HG03571 (cell line): ENCODE measurements at regions not wholly inside any gene's neighbourhood (a gene's known extent, or its start where the extent isn't known, plus 50 kb on each side); places are given as distances from the start of the nearest gene placed in this dataset.

Experiments
- ATAC-seq: cut with Tn5 transposase; IDR thresholded peaks from one replicate; pipeline ENCODE4 v1.9.1; 2021; ENCODE audit not compliant: unreplicated experiment

GRCh38 chr6:169165561-169166300 lies 87.9 kb downstream of the THBS2 start:
- no peak for ATAC-seq

- no peak for ATAC-seq
Observed at GRCh38 chr6:169164986-169165385, 88.7 kb downstream of the THBS2 start.

- ATAC-seq: no peak
Observed at GRCh38 chr6:169164451-169164850, 89.2 kb downstream of the THBS2 start.

DNA sequence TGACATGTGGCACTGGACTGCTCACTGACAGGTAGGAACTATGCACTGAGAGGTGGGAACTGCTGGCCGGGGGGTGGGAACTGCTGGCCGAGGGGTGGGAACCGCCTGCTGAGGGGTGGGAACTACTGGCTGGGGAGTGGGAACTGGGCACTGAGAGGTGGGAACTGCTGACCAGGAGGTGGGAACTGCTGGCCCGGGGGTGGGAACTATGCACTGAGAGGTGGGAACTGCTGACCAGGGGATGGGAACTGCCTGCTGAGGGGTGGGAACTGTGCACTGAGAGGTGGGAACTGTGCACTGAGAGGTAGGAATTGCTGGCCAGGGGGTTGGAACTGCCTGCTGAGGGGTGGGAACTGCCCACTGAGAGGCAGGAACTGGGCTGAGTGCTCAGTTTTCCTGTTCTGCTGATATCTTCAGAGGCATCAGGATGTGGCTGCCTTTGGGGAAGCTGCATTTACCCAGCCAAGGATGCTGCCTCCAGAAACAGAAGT lies 90.2 kb downstream of the THBS2 start:
- ATAC-seq: no peak

DNA sequence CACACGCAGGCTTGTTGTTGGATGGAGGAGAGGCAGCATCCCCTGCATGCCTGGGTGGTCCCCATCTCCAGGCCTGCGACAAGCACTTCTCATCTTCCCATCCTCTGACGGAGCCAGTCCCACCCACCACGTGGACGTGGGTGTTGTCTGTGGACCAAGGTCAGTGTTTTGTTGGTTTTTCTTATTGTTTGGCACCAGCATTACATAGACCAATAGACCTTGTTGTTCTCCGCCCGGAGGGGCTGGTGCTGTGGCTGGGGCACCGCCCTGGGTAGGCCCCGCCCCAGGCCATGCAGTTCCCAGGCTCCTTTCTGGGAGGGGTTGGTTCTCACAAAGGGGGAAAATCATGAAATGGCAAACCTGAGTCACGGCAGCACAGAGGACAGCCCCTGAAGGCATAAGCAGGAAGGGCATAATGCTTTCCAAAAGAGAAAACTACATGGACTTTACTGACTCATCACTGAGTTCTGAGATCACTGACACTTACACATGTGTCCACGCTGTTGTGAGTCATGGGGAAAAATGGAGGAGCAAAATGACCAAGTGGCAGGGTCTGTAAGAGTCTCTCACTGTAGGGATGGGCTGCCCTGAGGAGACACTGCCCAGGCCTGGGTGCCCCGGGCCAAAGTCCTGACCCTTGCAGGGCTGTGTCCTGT lies 90.8 kb downstream of the THBS2 start:
- ATAC-seq: no peak

DNA sequence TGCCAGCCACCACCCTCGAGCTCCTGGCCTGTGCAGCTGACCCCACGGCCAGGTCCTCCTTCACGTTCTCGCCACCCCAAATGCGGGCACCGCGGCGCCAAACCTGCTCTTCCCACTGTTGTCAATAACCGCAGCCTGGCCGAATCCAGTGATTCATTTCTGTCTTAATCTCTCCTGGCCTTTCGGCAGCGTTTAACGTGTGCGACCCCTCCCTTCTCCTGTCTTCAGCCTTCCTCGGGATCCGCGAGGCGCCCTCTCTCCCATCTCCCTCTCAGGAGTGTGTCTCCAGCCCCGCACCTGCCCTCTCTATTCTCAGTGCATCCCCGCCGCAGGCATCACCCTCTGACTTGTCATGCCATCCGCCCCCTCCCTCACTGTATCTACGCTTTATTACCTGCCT lies 91.4 kb downstream of the THBS2 start:
- no peak for ATAC-seq

DNA sequence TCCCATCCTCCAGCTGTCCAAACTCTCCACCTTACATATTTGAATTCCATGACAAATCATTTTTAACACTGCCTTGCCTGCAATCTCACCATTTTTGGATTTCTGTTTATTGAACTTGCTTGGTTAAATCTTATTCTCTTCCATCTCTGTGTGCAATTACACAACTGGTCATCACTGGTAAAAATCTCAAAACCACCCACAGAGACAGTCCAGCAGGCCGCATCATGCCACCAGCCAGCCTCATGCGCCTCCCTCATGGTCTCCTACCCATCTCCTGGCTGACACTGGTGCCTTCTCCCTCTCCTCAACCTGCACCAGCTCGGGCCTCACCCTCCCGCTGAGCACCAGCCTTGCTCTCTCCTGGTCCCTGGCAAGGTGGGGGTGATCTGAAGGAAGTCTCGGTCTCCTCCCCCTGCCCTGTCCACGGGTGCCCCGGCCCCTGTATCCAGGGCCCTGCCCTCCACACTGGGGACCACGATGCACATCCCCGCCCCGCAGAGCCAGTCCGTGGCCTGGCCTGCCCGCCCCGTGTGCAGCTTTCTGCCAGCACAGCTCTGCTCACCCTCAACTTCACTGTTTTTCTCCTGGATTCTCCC lies 92.0 kb downstream of the THBS2 start:
- no peak for ATAC-seq

- ATAC-seq: no peak
Observed at GRCh38 chr6:169160855-169161560, 92.6 kb downstream of the THBS2 start.

DNA sequence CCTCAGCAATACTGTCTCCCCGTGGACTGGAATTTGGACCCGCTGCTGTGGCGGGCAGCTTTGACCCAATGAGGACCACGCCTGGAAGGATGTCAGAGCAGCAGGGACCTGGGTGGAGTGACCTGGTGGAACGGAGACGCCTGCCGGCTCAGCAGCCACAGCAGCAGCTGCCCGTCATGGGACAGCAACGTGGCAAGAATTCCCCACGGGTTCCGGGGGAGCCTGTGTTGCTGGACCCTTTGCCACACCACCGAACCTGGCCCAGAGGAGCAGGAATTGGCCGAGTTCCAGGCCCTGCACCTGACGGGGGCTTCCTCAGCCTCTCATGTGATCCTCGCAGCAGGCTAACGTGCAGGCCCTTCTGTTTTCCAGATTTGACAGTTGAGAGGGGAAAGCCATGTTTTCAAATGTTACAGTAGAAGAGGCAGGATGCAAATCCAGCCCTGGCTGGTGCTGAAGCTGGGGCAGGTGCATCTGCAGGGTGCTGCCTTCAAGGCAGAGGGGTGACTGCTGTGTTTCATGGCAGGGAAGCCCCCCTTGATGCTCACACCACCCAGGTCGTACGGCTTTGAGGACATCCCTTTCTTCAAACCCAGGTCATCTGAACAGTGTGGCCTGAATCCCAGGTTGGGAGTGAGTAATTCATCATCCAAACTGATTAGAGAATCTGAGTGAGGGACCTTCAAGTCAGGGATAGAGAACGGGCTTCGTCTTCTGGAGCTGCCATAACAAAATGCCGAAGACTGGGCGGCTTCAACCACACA lies 93.4 kb downstream of the THBS2 start:
- ATAC-seq: no peak

DNA sequence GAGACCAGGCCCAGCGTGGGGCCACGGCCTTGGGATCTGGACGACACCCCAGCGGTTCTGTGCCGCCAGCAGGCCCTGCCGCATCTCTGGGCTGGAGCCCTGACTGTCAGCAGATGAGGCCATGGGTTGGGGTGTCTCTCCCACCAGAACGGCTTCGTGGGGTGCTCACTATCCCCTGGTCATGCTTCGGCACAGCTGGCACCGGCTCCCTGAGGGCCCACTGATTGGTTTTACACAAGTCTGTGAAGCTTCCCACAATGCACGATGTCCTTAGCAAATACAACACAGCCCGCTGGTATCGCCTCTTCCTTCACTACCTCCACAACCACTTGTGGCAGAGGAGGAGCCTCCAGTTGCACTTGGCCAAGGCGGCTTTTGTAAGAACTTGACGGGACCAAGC lies 94.3 kb downstream of the THBS2 start:
- no peak for ATAC-seq

- no peak for ATAC-seq
Observed at GRCh38 chr6:169158691-169159090, 95.0 kb downstream of the THBS2 start.

DNA sequence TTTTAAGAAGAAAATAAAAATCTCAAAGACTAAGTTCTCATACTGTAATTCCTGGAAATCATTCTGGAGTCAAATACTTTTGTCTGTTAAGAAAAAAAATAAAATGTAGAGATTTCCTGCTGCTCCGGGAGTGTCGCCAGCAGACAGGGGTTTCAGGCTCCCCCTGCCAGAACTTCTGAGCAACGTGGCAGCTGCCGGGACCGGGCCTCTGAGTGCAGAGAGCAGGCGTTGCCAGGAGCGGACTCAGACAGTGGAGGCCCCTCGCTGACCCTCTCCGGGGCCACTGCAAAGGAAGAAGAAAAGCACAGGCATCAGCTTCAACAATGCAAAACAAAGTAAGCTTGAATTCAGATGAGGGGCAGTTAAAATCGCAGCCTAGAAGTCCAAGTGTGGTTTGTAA lies 95.5 kb downstream of the THBS2 start:
- no peak for ATAC-seq

GRCh38 chr6:169157197-169158148 lies 96.2 kb downstream of the THBS2 start:
- ATAC-seq: no peak

GRCh38 chr6:169156793-169157147 lies 96.9 kb downstream of the THBS2 start:
- no peak for ATAC-seq

DNA sequence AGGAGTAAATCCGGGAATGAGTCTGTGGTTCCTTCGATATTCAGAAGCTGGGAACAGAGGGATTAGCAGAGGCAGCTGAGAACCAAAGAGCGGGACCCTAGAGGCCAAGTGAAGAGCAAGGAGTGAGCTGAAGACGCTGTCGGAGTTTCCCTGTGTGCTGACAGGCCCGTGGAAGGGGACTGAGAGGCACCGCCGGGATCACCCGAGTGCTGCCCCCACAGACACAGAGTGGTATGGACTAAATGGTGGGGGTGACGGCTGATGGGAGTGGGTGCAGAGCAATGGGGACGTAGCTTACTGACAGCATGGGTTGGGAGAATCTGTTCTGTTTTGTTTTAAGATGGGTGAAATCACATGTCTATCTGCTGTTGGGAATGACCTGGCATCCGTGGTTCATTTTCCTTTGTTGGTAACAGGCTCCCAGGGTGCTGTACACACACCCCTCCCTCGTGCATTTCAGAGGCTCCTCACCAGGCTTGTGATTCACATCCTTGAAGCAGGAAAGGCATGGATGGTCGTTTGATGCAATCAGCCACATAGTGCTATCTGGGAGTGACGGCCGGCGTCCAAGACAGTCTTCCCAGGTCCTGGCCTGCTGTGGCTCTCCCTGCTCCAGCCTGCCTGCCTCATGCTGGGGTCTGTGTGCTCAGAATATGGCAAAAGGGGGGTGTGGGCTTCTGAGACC lies 97.4 kb downstream of the THBS2 start:
- no peak for ATAC-seq

GRCh38 chr6:169155481-169155880 lies 98.2 kb downstream of the THBS2 start:
- no peak for ATAC-seq

DNA sequence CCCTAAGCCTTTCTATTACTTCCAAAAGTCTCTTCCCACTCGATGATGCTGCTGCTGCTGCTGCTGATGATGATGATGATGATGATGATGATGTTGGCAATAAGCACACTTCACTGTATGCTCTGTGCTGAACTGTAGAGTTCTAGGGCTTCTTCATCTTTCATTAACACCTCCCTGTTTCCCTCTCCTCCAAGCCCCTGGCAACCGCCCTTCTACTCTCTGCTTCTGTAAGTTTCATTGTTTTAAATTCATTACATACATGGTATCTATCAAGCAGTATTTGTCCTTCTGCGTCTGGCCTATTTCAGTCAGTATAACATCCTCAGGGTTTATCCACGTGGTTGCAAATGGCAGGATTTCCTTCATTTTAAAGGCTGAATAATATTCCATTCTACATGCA lies 100.2 kb downstream of the THBS2 start:
- no peak for ATAC-seq

- ATAC-seq: no peak
Observed at GRCh38 chr6:169146521-169146920, 107.1 kb downstream of the THBS2 start.

GRCh38 chr6:169145991-169146501 lies 107.6 kb downstream of the THBS2 start:
- ATAC-seq: no peak
